ENCODE measurements at regions not wholly inside any gene's neighbourhood (a gene's known extent, or its start where the extent isn't known, plus 50 kb on each side); places are given as distances from the start of the nearest gene placed in this dataset.
"Not testable (repeated sequence)": the region's sequence is repeated elsewhere in the genome, so short reads cannot be mapped to it uniquely, and the experiment has no call there.

DNA sequence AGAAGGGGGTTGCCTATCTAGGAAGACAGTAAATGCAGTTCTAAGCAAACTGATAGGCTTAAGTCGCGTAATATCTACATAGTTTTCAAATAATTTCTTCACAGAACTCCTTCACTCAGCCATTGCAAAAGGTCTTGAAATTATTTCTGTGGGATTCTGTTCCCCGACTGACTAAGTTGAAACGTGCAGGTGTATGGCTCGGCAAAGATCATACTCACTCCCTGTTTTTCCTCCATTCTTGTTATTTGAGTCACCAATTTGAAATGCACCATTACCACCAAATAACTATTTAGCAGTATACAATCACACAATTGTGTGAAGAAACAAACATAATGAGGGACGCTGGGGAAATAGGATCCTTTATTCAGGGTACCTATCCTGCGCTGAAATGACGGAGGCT, 771.1 kb downstream of the GATA3 start:
- no peak for DNase-seq

GRCh38 chr10:8829592-8829991, 775.1 kb downstream of the GATA3 start:
- DNase-seq: no peak

GRCh38 chr10:8830048-8830447, 775.6 kb downstream of the GATA3 start:
- DNase-seq: no peak

DNA sequence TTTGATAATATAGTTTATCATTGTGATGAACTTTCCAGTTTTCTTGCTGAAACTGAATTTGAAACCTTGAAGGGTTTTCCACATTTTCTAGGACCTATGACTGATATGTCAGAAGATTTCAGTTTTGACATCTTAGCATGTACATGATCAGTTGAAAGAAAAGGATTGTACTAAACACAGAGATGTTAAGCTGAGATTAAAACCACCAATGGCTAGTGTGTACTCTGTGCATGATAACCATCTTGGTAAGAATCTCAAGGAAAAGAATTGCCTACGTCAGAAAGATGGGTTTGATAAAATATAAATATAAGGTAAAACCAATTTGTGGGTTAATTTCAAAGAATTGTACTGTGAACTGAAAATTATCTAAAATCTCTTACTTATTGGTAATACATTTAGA, 776.4 kb downstream of the GATA3 start:
- DNase-seq: no peak

DNA sequence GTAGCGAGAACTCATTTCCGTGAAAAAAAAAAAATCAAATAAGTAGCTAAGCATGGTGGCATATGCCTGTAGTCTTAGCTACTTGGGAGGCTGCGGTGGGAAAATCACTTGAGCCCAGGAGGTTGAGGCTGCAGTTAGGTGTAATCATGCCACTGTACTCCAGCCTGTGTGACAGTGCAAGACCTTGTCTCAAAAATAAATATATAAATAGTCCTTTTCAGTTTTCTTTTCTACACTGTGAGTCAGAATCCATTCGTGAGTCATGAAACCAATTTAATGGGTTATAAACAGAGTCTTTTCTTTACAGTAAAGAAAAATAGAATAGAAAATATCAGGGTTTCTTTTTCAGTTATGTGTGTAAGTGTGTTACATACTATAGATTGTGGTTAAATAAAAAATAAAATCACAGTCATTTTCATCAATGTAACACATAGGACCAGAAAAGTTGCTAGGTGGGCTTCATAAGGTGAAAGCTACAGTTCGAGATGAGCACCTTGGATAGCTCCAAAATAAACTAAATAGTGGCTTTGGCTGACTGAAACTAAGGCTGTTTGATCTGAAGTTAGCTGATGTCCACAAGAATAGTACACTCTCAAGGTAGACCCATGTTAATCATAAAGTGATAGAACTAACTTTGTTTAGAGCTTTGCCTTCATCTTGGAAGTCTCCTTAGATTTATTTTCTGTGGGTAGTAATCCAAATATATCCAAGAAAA, 781.1 kb downstream of the GATA3 start:
- DNase-seq: no peak

DNA sequence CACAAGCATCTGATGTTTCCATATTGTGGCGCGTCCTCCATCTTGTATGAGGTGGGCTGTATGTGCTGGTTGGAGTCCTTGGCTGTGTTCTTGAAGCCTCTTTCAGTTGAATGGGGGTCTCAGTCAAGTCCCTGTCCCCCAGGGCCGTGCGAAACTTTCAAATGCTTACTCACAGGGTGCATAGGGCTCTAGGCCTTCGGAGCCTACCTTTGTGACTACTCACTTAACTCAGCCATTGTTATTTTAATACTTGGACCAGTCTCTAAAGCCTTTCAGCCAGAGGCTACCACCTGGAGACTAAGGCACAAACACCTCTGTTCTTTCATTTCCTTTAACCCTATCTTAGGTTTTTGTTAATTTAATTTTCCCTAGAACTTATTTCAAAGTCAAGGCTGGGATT, 785.9 kb downstream of the GATA3 start:
- DNase-seq: no peak

DNA sequence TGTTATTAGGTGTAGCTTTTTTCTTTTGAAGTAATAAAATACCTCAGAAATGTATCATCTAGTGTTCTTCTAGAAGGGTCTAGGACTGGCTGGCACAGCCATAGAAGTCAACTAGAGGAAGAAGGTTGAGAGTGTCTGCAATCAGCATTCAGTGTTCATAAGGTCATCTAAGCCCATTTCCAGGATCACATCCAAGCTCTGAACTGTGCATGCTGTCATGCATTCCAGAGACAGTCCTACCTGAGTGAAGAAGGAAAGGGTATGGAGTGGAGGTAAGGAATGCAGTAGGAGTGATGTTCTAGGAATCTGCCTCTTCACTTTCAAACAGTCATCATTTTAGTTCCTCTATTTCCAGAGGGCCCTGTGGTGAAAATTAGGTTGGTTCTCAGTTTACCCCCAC, 789.7 kb downstream of the GATA3 start:
- DNase-seq: no peak

GRCh38 chr10:8852546-8852945, 798.1 kb downstream of the GATA3 start:
- DNase-seq: no peak

GRCh38 chr10:8853048-8853447, 798.6 kb downstream of the GATA3 start:
- no peak for DNase-seq

DNA sequence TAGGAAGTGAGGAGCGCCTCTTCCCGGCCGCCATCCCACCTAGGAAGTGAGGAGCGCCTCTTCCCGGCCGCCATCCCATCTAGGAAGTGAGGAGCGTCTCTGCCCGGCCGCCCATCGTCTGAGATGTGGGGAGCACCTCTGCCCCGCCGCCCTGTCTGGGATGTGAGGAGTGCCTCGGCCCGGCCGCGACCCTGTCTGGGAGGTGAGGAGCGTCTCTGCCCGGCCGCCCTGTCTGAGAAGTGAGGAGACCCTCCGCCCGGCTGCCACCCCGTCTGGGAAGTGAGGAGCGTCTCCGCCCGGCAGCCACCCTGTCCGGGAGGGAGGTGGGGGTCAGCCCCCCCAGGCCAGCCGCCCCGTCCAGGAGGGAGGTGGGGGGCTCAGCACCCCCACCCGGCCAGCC, 814.4 kb downstream of the GATA3 start:
- DNase-seq: not testable (repeated sequence)

- no peak for DNase-seq
Measured at GRCh38 chr10:8873310-8873709, 818.8 kb downstream of the GATA3 start.

DNA sequence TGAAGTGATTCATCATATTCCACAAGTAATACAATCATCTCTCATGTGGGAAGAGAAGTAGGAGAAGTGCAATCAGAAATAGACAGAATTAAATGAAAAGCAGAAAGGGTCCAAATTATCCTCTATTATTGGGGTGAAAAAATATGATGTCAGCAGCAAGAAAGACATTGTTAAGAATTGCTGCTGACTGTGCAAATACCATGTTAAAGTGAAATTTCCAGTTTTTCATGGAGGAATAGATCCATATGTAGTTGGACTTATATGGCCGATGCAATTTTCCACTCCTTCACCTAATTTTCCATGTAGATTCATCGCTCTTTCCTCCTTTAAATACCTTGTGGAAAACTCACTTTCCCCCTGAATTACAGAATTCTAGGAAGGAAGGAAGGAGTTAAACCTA, 819.8 kb downstream of the GATA3 start:
- no peak for DNase-seq

- no peak for DNase-seq
Measured at GRCh38 chr10:8874972-8875371, 820.5 kb downstream of the GATA3 start.

- DNase-seq: no peak
Measured at GRCh38 chr10:8876171-8876570, 821.7 kb downstream of the GATA3 start.

DNA sequence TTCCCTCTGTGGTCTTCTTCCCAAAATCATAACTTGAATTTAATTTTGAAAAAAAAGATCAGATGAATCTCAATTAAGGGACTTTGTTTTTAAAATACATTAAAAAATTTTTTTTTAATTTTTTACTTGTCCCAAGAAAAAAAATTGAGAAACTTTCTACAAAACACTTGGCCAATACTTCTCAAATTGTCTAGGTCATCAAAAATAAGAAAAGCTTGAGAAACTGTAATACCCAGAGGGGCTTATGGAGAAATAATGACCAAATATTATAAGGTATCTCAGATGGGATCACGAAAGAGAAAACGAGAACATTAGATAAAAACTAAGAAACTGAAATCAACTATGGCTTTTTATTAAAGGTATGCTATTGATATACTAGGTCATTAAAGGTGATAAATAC, 835.0 kb downstream of the GATA3 start:
- DNase-seq: no peak

DNA sequence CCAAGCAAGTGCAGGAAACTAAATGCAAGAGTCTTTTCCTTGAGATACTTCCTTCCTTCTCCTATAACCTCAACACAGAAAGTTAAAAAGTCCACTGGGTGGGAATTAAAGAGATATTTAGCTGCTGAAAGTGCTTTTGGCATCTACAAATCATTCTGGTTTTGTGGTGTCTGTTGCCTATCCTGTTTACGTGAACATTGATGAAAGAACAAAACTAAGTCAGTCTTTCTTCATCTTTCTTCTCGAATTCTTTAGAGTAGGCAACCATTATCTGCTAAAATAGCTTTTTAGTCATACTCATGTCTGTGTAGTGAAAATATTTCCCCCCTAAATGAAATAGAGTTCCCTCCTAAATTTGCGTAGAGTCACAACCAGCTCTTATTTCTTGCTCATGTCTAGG, 838.6 kb downstream of the GATA3 start:
- DNase-seq: no peak

GRCh38 chr10:8894148-8894547, 839.7 kb downstream of the GATA3 start:
- DNase-seq: no peak

DNA sequence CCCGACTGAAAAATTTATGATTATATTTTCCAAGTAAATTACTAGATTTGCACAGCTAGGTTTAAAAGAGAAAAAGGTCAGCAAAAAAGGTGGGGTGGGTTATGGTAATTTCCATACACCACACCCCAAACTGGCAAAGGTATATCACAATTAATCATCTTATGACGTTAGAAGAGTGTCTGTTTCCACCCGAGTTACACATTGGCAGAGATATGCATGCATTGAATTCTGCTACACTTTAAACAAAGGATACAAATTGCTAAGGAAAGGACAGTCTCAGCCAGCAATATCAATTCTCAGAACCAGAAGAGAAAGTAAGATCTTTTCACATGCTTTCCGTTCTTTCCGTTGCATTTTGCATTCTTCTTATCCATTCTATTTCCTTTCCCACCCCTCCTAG, 843.3 kb downstream of the GATA3 start:
- DNase-seq: no peak

- no peak for DNase-seq
Measured at GRCh38 chr10:8898745-8899330, 844.4 kb downstream of the GATA3 start.

- no peak for DNase-seq
Measured at GRCh38 chr10:8902926-8903325, 848.4 kb downstream of the GATA3 start.

- DNase-seq: no peak
Measured at GRCh38 chr10:8908013-8908412, 853.5 kb downstream of the GATA3 start.

- DNase-seq: no peak
Measured at GRCh38 chr10:8910314-8910713, 855.8 kb downstream of the GATA3 start.

GRCh38 chr10:8911032-8911431, 856.5 kb downstream of the GATA3 start:
- no peak for DNase-seq

DNA sequence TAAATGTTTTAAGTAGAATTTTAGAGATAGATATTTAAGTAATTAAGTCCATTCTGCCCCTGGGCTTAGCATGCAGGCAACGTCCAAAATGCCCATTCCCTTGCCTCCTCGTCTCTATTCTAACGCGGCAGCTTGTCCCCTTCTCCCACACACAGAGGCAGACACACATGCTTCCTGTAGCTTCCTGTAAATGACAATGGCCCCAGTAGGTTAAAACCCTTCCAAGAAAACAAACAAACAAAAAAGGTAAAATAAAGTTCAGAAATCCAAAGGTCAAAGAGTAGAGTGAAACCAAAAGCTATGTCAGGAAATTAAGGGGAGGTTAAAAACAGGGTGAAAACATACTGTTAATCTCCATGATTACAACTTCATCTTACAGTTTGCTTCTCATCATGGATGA, 857.6 kb downstream of the GATA3 start:
- DNase-seq: no peak

DNA sequence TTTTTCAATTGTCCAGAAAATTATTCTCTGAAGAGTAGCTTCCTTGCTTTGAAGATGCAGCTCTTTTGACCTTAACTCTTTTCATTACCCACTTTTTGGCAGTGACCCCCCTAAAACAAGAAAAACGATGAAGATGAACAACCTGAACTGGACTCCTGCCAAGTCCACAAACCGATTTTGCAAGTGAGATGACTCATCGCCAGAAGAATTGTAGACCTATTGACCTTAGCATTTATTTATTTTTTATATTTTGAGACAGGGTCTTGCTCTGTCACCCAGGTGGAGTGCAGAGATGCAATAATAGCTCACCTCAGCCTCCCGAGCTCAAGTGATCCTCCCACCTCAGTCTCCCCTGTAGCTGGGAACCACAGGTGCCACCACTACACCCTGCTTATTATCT, 859.2 kb downstream of the GATA3 start:
- no peak for DNase-seq
